NB4 (cell line): ENCODE measurements at regions not wholly inside any gene's neighbourhood (a gene's known extent, or its start where the extent isn't known, plus 50 kb on each side); places are given as distances from the start of the nearest gene placed in this dataset.

ENCODE experiments used
- DNase-seq: peaks from one replicate; pipeline ENCODE4 v3.0.0; 2010; ENCODE audit warnings: low read depth
- H3K4me3 ChIP-seq: one replicate; pipeline ENCODE4 v1.5.1; 2011; ENCODE audit warnings: mild to moderate bottlenecking, low read depth, low read length, moderate library complexity
- CTCF ChIP-seq: IDR thresholded peaks from one replicate; pipeline ENCODE4 v1.5.1; 2012; ENCODE audit warnings: low read depth, low read length
- MAX ChIP-seq: IDR thresholded peaks from 2 replicates; pipeline ENCODE4 v1.6.1; 2011; ENCODE audit warnings: low read depth, low read length
- MYC ChIP-seq: IDR thresholded peaks from 2 replicates; pipeline ENCODE4 v1.6.1; 2011; ENCODE audit warnings: low read depth, low read length
- POLR2A ChIP-seq: IDR thresholded peaks from 2 replicates; pipeline ENCODE4 v1.6.1; 2011; ENCODE audit warnings: mild to moderate bottlenecking; ENCODE audit not compliant: insufficient read length; ENCODE audit errors: extremely low read depth

GRCh38 chrX:7330556-7330955 lies 182.6 kb upstream of the PUDP start:
- no peak for DNase-seq
- H3K4me3 ChIP-seq = no peak overlapping the region
- TF ChIP-seq CTCF = no peak
- no peak for TF ChIP-seq MYC
- no peak for TF ChIP-seq POLR2A
- no peak for TF ChIP-seq MAX

GRCh38 chrX:7318661-7319060 lies 170.7 kb upstream of the PUDP start:
- DNase-seq = no peak
- no peak for TF ChIP-seq POLR2A
- no peak for TF ChIP-seq MAX
- TF ChIP-seq MYC = no peak
- TF ChIP-seq CTCF = no peak

GRCh38 chrX:7318241-7318640 lies 170.3 kb upstream of the PUDP start:
- H3K4me3 ChIP-seq = no peak overlapping the region
- no peak for DNase-seq
- TF ChIP-seq MYC (no peak), CTCF (no peak), POLR2A (no peak)

More at GRCh38 chrX:7318661-7319060, 170.7 kb upstream of the PUDP start:
- H3K4me3 ChIP-seq = no peak overlapping the region

GRCh38 chrX:7316887-7317286 lies 168.9 kb upstream of the PUDP start:
- DNase-seq = no peak
- TF ChIP-seq MAX = no peak
- TF ChIP-seq POLR2A = no peak
- no peak for TF ChIP-seq CTCF
- TF ChIP-seq MYC = no peak
- no peak overlapping the region for H3K4me3 ChIP-seq

- no peak for DNase-seq
- TF ChIP-seq MAX (no peak), CTCF (no peak), MYC (no peak)
- no peak overlapping the region for H3K4me3 ChIP-seq
Measured at GRCh38 chrX:7316280-7316679, 168.3 kb upstream of the PUDP start.

- no peak overlapping the region for H3K4me3 ChIP-seq
- no peak for DNase-seq
- TF ChIP-seq MYC (no peak), MAX (no peak), POLR2A (no peak), CTCF (no peak)
Measured at GRCh38 chrX:7314425-7314824, 166.5 kb upstream of the PUDP start.
